NCI-H1417 (cell line): ENCODE measurements at regions not wholly inside any gene's neighbourhood (a gene's known extent, or its start where the extent isn't known, plus 50 kb on each side); places are given as distances from the start of the nearest gene placed in this dataset.

Source experiments
- DNase-seq, 3 experiments: peaks; one replicate each; lab custom pipeline; 2025; lab: John Stamatoyannopoulos, UW

GRCh38 chr6:126905917-126906316, 212.6 kb upstream of the RSPO3 start:
- no peak for DNase-seq

GRCh38 chr6:126907312-126907711, 211.2 kb upstream of the RSPO3 start:
- DNase-seq: no peak

GRCh38 chr6:126907996-126908395, 210.5 kb upstream of the RSPO3 start:
- DNase-seq: no peak

DNA sequence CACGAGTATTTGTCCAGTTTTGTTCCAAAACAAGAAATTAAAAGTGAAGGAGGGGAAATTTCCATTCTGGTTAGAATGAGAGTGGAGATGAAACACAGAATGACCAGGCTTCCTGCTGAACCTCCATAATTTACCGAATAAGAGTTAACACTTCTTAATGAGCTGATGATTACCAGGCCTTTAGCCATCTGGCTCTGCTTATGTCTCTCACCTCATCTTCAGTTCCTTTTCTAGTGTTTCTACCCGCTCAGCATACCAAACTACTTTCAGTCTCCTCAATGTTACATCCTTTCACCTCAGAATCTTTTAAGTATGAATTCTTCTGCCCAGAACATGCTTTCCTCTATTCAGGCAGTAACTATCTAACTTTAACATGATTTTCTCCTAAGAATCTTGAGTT, 209.0 kb upstream of the RSPO3 start:
- DNase-seq: no peak

GRCh38 chr6:126913651-126914050, 204.8 kb upstream of the RSPO3 start:
- DNase-seq: no peak

DNA sequence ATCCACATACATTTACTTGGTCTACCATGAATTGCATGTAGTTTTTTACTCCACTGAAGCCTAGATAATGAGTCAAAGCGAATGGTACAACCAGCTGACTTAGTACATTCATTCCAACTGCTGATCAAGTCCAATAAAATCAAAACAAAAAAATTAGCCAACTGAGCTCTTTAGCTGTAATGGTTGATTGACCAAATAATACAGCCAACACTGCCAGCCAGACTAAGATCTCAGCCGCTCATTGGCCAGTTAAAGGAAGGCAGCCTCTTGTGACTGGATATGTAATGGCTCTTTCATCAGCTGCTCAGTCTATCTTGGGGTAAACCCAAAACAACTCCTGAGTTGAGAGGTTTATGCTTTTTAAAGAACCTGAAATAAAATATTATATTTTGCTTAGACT, 204.3 kb upstream of the RSPO3 start:
- DNase-seq: no peak

DNA sequence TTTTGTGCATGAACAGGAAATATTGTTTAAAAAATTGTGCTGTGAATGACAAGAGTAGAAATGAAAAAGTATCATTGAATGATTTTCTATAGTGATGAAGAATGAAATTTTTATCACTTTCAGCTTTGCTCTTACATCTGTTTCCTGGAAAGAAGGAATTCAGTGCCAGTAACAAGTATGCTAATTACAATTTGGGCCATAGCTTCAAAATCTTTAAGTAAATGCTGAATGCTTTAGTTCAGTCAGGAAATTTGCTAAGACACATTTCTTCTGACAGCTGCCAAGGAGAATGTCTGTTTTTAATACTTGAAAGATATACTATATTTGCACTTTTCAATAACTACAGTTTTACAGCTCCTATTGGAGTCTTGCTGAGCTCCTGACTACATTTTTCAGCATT, 203.7 kb upstream of the RSPO3 start:
- no peak for DNase-seq

GRCh38 chr6:126919947-126920346, 198.5 kb upstream of the RSPO3 start:
- DNase-seq: no peak

DNA sequence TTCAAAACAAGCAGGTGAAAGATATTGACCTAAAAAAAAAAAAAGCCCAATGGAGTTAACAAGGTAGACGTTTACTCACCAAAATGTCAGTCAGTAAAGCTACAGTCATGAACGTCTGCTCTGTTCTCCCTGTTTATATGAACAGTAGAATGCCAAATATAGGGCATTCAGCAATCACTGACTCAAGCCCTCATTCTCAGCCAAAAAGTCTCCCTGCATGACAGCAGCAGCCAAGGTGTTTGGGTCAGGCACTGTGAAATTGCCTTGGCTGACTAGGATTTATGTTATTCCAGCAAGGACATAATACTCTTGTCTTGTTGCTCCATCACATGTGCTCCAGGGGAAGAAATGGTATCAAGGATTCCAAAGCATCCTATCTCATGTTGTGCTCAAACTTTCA, 194.7 kb upstream of the RSPO3 start:
- no peak for DNase-seq

GRCh38 chr6:126926926-126927325, 191.5 kb upstream of the RSPO3 start:
- no peak for DNase-seq

DNA sequence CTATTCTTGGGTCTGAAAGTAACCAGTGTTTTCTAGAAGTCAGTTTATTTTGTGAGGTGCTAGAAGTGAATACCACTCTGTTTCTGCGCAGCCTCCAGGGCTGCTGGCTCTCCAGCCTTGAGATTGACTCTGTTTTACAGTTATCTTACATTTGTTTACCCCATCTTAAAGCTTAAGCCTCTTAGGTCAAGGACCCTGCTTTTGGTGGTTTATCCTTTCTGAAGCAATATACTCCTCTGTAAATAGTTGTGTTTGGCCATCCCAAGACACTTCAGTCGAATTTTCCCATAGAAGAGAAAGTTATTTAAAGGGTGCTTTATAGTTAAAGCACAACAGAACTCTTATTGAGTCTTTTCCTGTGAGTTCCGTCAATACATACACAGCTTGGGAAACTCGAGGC, 190.6 kb upstream of the RSPO3 start:
- DNase-seq: no peak

GRCh38 chr6:126937426-126937825, 181.0 kb upstream of the RSPO3 start:
- no peak for DNase-seq

DNA sequence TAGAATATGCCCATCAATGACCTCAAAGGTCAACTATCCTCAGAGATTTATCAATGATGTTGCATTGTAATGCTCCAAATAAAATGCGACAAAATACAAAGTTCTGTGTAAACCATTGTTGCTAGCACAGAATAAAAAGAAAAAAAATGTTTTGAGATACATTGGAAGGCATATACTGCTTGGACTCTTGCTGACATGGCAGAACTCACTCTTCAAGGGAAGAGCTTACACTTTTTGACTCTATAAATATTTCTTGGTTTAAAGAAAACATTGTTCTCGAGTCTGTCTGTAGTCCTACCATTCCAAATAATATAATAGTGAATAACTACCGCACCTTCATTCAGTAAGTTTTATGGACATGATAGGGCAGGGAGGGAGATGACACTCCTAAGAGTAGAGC, 178.7 kb upstream of the RSPO3 start:
- DNase-seq: no peak

GRCh38 chr6:126941751-126942150, 176.7 kb upstream of the RSPO3 start:
- no peak for DNase-seq

DNA sequence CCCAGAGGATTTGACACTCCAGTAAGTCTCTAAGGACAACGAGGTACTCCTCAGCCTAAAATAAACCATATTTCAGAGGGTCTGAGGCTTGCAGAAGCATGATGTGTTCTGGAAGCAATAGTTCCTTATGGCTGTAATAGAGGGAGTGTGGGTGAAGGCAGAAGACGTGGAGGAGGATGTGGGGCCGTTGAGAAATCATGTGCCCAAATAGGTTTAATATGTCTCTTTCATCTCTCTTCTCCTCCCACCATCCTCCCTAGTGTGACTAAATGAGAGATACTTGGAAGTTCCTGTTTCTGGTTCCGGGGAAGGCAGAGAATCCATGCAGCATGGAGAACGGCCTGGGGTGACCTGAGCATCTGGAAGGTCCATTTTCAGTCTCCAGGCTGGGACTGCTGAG, 174.0 kb upstream of the RSPO3 start:
- no peak for DNase-seq

DNA sequence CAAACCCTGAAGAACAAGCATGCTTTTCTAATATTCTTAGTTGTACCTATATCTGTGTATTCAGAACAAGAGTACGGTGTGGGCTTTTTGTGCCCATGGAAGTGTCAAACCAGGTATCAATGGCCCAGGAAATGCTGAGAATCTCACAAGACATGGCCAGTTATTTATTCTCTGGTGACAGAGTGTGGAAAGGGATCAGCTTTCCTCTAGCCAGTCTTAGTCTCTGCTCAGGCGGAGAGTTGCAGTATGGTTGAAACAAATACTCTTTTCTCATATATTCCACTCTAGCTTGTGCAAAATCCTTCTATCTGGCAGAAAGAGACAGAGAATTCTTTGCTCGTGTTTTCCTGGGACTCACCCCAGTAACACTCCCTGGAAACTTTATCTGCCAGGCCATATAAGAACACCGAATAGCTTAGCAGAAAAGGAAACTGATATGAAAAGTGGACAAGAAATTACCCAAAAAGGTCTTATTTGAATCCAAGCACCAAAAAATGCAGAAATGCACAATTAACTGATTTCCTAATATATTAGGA, 173.3 kb upstream of the RSPO3 start:
- DNase-seq: no peak

GRCh38 chr6:126945812-126946360, 172.6 kb upstream of the RSPO3 start:
- DNase-seq: no peak

GRCh38 chr6:126947070-126947469, 171.4 kb upstream of the RSPO3 start:
- no peak for DNase-seq

DNA sequence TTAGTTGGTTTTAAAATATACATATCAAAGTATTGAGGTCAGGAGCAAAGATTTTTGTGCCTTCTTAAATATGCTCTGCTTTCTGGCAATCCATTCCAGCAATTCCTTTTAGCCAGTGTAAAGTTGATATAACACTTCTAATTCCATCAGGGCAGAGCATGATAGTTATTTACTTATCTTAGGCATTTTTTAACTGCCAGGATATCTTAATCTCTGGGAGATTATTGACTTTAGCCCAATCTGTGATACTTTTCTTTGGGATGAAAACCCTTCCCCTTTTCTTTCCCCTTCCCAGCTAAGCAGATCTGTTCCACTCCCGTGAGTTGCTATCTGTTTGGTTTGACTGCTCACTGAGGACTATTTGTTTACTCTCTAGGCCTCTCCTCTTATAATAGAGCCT, 168.7 kb upstream of the RSPO3 start:
- DNase-seq: no peak

- peak in 1 of 3 experiments; percentile 3 for DNase-seq
Observed at GRCh38 chr6:126955621-126956020, 162.8 kb upstream of the RSPO3 start.

DNA sequence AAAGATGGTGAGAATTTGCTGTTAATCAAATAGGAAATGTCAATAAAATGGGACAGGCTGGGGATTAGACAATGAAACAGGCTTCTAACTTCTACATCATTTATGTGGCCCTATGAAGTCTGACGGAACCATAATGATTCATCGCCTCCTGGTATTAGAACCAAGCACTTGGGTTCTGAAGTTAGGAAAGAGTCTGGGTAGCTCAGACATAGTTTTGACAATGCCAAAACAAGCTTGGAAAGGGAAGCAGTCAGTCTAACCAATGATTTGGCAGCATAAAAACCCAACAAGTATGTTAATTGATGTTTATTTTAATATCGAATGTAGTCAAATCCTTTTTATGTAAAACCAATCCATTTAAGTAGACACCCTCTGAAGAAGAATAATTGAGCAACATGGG, 160.8 kb upstream of the RSPO3 start:
- DNase-seq: no peak

DNA sequence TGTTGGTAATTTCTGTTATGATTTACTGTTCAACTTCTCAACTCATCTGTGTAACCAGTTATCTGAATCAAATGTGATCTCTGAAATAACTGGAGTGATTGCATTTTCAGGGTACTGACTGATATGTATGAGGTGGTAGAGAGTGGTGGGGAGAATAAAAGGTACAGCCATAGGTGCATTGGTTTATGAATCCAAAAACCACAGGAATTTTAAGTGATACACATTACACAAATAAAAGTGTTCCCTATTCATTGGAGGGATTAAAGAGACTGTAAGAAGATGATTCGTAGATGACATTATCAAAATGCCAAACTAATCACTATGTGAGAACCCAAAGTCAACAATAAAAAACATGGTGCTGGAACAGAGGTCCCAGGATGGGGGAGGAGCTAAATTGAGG, 158.7 kb upstream of the RSPO3 start:
- no peak for DNase-seq

DNA sequence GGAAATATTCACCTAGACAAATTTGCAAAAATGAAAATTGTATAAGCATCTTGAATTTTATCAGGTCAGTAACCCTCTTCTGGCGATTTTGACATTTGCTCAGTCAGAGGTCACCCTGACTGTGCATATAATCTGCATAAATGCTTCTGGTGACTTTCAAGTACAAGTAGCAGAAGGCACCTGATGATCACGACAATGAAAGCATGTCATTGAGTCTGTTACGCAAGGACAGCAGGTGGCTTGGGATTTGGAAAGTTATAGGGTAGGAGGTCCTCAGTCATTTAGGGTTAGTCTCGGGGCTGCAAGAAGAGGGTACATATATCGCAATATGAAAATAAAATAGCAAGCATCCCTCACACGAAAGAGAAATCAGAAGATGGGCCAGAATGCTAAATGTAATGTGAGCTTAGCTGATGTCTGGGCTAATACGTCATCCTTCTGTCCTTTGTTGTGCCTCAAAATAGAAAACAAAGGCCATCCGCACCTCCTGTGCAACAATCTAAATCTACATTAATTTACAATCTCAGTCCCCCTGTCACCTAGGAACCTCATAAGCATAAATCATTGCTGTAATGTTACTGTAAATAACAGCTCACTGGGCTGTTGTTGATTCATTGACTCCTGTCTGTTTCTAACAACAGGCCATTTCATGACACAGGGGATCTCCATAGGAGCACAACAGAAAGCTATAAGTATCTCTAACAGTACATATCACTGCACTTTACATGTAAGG, 155.2 kb upstream of the RSPO3 start:
- DNase-seq: peak in 2 of 3 experiments; percentile 46 to 84
